ENCODE measurements at regions not wholly inside any gene's neighbourhood (a gene's known extent, or its start where the extent isn't known, plus 50 kb on each side); places are given as distances from the start of the nearest gene placed in this dataset.

- TF ChIP-seq, protein P1, sequence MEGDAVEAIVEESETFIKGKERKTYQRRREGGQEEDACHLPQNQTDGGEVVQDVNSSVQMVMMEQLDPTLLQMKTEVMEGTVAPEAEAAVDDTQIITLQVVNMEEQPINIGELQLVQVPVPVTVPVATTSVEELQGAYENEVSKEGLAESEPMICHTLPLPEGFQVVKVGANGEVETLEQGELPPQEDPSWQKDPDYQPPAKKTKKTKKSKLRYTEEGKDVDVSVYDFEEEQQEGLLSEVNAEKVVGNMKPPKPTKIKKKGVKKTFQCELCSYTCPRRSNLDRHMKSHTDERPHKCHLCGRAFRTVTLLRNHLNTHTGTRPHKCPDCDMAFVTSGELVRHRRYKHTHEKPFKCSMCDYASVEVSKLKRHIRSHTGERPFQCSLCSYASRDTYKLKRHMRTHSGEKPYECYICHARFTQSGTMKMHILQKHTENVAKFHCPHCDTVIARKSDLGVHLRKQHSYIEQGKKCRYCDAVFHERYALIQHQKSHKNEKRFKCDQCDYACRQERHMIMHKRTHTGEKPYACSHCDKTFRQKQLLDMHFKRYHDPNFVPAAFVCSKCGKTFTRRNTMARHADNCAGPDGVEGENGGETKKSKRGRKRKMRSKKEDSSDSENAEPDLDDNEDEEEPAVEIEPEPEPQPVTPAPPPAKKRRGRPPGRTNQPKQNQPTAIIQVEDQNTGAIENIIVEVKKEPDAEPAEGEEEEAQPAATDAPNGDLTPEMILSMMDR (CRISPR knock-in tag; IDR thresholded peaks at IDR 0.05), result no peak
- TF ChIP-seq, protein P2, sequence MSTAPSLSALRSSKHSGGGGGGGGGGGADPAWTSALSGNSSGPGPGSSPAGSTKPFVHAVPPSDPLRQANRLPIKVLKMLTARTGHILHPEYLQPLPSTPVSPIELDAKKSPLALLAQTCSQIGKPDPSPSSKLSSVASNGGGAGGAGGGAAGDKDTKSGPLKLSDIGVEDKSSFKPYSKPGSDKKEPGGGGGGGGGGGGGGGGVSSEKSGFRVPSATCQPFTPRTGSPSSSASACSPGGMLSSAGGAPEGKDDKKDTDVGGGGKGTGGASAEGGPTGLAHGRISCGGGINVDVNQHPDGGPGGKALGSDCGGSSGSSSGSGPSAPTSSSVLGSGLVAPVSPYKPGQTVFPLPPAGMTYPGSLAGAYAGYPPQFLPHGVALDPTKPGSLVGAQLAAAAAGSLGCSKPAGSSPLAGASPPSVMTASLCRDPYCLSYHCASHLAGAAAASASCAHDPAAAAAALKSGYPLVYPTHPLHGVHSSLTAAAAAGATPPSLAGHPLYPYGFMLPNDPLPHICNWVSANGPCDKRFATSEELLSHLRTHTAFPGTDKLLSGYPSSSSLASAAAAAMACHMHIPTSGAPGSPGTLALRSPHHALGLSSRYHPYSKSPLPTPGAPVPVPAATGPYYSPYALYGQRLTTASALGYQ (CRISPR knock-in tag; IDR thresholded peaks at IDR 0.05), result no peak
- TF ChIP-seq SMC3 (IDR thresholded peaks at IDR 0.05; ENCODE audit: low read length) (no peak), FOXK1 (CRISPR knock-in tag; IDR thresholded peaks at IDR 0.05; ENCODE audit: borderline replicate concordance, low read depth) (no peak), KLF16 (CRISPR knock-in tag; IDR thresholded peaks at IDR 0.05) (no peak), RFX1 (IDR thresholded peaks at IDR 0.05) (no peak), TCF12 (IDR thresholded peaks at IDR 0.05) (no peak), TCF12 (CRISPR knock-in tag; IDR thresholded peaks at IDR 0.05) (no peak), TAF1 (CRISPR knock-in tag; IDR thresholded peaks at IDR 0.05) (no peak)
Observed at GRCh38 chr5:122257000-122257399, 55.0 kb upstream of the SNCAIP start.
